ENCODE measurements at regions not wholly inside any gene's neighbourhood (a gene's known extent, or its start where the extent isn't known, plus 50 kb on each side); places are given as distances from the start of the nearest gene placed in this dataset.

DNA sequence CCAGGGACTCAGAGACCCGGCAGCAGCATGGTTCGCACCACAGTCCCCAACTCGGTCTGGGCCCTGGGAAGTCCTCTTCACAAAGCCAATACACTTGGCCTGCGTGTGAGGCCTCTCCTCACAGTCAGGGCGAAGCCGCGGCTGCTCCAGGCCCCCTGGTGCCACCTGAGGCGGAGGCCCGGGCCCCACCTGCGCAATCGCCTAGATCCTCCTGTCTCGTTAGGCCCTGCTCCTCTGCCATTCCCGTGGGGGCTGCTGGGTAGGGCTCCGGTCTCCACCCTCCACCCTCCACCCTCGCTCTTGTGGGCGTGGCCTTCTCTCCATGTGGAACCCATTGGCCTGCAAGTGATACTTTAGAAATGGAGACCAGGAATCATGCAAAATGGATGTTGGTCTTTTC is 553.3 kb downstream of the INHBA start:
- TF ChIP-seq, protein P1, sequence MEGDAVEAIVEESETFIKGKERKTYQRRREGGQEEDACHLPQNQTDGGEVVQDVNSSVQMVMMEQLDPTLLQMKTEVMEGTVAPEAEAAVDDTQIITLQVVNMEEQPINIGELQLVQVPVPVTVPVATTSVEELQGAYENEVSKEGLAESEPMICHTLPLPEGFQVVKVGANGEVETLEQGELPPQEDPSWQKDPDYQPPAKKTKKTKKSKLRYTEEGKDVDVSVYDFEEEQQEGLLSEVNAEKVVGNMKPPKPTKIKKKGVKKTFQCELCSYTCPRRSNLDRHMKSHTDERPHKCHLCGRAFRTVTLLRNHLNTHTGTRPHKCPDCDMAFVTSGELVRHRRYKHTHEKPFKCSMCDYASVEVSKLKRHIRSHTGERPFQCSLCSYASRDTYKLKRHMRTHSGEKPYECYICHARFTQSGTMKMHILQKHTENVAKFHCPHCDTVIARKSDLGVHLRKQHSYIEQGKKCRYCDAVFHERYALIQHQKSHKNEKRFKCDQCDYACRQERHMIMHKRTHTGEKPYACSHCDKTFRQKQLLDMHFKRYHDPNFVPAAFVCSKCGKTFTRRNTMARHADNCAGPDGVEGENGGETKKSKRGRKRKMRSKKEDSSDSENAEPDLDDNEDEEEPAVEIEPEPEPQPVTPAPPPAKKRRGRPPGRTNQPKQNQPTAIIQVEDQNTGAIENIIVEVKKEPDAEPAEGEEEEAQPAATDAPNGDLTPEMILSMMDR (IDR thresholded peaks at IDR 0.05; ENCODE audit: insufficient read depth, low read depth, low read length), result no peak
- DNase-seq (ENCODE audit: low read depth), result no peak
- H3K4me3 ChIP-seq (ENCODE audit: low read depth, low read length), result no peak overlapping the region

DNA sequence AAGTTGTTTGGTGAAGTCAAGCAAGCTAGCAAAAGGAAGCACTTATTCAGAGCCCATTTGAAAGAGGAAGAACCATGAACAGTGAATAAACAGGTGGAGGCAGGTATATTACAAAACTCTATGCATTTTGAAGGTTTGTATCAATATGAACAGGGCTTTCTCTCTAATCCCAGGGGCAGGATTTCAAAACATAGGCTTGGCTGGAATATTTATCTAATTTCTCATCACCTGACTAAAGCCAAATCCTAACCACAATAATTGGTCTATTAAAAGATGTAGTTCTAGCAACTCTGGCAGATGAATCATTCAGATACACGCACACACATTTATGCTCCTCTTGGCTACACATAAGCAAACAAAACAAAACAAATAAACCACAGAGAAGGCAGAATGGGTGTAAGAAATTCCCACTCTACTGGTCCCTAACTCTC is 554.4 kb downstream of the INHBA start:
- no peak overlapping the region for H3K4me3 ChIP-seq (ENCODE audit: low read depth, low read length)
- DNase-seq (ENCODE audit: low read depth), result peak; percentile 76

DNA sequence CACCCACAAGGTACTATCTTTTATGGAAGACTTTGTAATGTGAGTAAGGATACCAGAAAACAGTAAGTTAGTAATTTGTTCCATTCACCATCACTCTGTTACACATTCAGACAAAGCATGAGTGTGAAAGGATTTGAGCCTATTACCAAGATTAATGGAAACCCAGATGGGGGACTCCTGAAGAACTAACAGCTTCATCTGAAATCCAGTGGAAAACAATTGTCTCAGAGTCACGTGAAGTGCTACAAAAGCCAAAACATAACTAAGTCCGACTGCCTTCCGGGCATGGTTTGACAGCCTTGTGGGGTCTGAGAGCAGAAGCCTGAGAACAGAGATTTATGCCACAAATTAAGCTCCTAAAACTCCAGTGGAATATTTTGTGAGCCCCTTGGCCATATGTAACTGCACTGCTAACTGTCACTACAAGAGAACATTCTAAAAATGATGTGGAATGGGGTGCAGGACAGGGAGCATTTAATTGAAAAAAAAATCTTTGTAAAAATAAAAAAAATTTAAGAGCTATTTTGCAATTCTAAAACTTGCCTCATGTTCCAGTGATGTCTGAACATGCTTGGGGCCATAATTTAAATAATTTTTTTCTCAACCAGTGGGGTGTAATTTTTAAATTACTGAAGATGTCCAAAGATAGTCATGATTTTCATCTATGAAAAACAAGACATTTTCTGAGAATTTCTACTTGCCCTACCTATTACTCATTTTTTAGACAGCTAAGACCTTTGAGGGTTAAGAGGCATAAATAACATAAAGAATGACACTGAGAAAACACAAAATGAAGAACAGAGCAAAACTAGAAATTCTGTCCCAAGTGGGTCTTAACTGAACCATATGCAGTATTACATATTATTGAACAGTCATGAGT is 555.0 kb downstream of the INHBA start:
- peak; percentile 50 for DNase-seq (ENCODE audit: low read depth)
- TF ChIP-seq, protein P1 (IDR thresholded peaks at IDR 0.05; ENCODE audit: insufficient read depth, low read depth, low read length), result no peak
- H3K4me3 ChIP-seq (ENCODE audit: low read depth, low read length), result no peak overlapping the region

More for the DNA sequence above, 554.4 kb downstream of the INHBA start:
- TF ChIP-seq, protein P1 (IDR thresholded peaks at IDR 0.05; ENCODE audit: insufficient read depth, low read depth, low read length), result no peak

DNA sequence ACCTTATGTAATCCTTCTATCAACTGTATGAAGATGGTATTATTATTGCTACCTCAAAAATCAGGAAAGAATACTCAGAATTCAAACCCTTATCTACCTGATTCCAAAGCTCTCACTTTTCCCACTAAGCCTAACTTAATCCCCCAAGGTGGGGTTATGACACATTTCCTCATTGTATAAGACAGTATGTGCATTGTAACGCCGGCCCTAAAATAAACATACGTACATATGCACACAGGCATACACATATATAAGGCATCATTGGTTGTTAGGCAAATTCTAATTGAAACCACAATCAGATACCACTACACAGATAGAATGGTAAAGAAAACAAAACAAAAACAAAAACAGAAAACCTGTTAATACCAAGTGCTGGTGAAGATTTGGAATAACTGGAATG is 556.5 kb downstream of the INHBA start:
- TF ChIP-seq, protein P1 (IDR thresholded peaks at IDR 0.05; ENCODE audit: insufficient read depth, low read depth, low read length), result no peak
- no peak for DNase-seq (ENCODE audit: low read depth)

DNA sequence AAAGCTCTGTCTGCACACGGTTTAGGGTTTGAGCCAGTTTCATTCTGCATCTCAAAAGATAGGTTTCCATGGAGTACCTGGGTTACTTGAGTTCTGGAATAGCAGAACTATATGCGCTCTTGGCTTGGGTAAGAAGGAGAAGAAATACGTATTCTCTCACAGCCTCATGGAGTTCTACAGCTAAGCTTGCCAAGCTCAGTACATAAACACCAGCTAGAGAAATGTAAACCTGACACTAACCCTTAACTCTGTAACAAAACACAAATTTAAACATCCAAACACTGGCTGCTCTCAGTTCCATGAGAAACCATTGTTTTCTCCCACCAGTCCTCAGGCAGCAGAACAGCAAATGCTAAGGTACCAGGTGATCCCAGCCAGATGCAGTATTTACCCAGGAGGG is 557.2 kb downstream of the INHBA start:
- TF ChIP-seq, protein P1 (IDR thresholded peaks at IDR 0.05; ENCODE audit: insufficient read depth, low read depth, low read length), result no peak

More for the DNA sequence above, 556.5 kb downstream of the INHBA start:
- H3K4me3 ChIP-seq (ENCODE audit: low read depth, low read length), result no peak overlapping the region

DNA sequence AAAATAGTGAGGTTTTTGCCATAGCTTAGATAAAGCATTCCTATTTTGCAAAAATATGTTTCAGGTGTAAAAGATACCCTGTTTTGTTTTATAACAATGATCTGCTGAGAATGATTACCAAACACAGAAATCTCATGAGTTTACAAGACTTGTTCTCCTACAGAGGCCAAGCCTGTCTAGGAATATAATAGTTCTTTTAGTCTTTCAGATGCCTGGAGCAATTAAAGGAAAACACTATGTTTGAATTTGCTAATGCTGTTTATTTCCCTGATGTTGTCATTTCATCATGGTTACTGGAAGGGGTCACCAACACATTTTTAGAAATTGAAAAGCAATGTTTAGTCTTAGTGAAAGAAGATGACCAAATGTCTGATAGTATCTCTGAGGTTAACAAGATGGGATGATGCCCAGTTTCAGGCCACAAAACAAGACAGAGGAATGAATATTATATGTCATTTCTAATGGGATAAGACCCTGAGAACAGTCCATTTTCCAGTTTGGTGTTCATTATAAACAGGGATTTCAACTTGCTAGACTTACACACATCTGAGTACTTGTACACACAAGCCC is 559.9 kb downstream of the INHBA start:
- DNase-seq (ENCODE audit: low read depth), result peak; percentile 47

More for the DNA sequence above, 557.2 kb downstream of the INHBA start:
- peak; percentile 54 for DNase-seq (ENCODE audit: low read depth)
- no peak overlapping the region for H3K4me3 ChIP-seq (ENCODE audit: low read depth, low read length)

More for the DNA sequence above, 559.9 kb downstream of the INHBA start:
- TF ChIP-seq, protein P1 (IDR thresholded peaks at IDR 0.05; ENCODE audit: insufficient read depth, low read depth, low read length), result no peak
- H3K4me3 ChIP-seq (ENCODE audit: low read depth, low read length), result no peak overlapping the region
